Omental fat pad (tissue), 3 donors: ENCODE measurements at regions not wholly inside any gene's neighbourhood (a gene's known extent, or its start where the extent isn't known, plus 50 kb on each side); places are given as distances from the start of the nearest gene placed in this dataset.

Experiments used
- ATAC-seq: fragments of 150-250 bp; one replicate; pipeline ENCODE4 v1.9.1; 2016; ENCODE audit warnings: mild to moderate bottlenecking, moderate library complexity; ENCODE audit not compliant: low FRiP score
- DNase-seq: peaks from one replicate; pipeline ENCODE4 v3.0.0-alpha.2; 2019; ENCODE audit warnings: low spot score
- CTCF ChIP-seq, 3 donors: fragments of 450-650 bp; IDR thresholded peaks; one replicate each; pipeline ENCODE4 v1.5.1; 2016 to 2017; ENCODE audit warnings: antibody characterized with exemption in 3 of 3, mild to moderate bottlenecking in 3 of 3, moderate library complexity in 2 of 3

- TF ChIP-seq CTCF (IDR thresholded peaks at IDR 0.05): no peak
- ATAC-seq (no peak), DNase-seq (no peak)
These were observed 280.9 kb downstream of the RPRM start for GRCh38 chr2:153197402-153198386.

GRCh38 chr2:153196378-153197058 lies 282.0 kb downstream of the RPRM start:
- no peak for DNase-seq
- no peak for TF ChIP-seq CTCF (IDR thresholded peaks at IDR 0.05)
- ATAC-seq: no peak

GRCh38 chr2:153195342-153195741 lies 283.2 kb downstream of the RPRM start:
- DNase-seq (no peak), ATAC-seq (no peak)
- no peak for TF ChIP-seq CTCF (IDR thresholded peaks at IDR 0.05)

GRCh38 chr2:153189091-153189888 lies 289.3 kb downstream of the RPRM start:
- ATAC-seq (no peak), DNase-seq (no peak)
- TF ChIP-seq CTCF (IDR thresholded peaks at IDR 0.05): no peak

GRCh38 chr2:153179808-153180207 lies 298.8 kb downstream of the RPRM start:
- TF ChIP-seq CTCF (IDR thresholded peaks at IDR 0.05): no peak
- no peak for ATAC-seq
- no peak for DNase-seq

GRCh38 chr2:153169609-153170008 lies 309.0 kb downstream of the RPRM start:
- DNase-seq (no peak), ATAC-seq (no peak)
- no peak for TF ChIP-seq CTCF (IDR thresholded peaks at IDR 0.05)
